Heart left ventricle (tissue), 13 donors: ENCODE measurements at regions not wholly inside any gene's neighbourhood (a gene's known extent, or its start where the extent isn't known, plus 50 kb on each side); places are given as distances from the start of the nearest gene placed in this dataset.

Experiments
- POLR2A ChIP-seq, 2 donors: fragments of 450-650 bp; IDR thresholded peaks; one replicate each; pipeline ENCODE4 v1.6.1; 2017; ENCODE audit warnings: antibody characterized with exemption in 2 of 2, mild to moderate bottlenecking in 2 of 2, moderate library complexity in 2 of 2
- TF ChIP-seq, protein P1 (sequence below), 12 donors: fragments of 200-600 bp; sonication (generic) in 4 of 12; IDR thresholded peaks; one replicate each; pipeline versions ENCODE4 v1.5.0 to v1.8.0; 2018 to 2022; ENCODE audit warnings: antibody characterized with exemption in 12 of 12, mild to moderate bottlenecking in 5 of 12
- donor health status: ischemic (EF 13 %, LVEDD 7.1; RV severe dilation, severe dysfunction).
- donor health status: DM: no; HTN: yes; CAD: no.
- donor health status: DM: no; HTN: no; CAD: no.
- donor health status: ischemic (EF 25% LVEDD 6.9; RV normal size, moderate dysfunction).
- donor health status: ischemic (EF 25% LVEDD 5.7; RV mildly dilated, moderate dysfunction).
- donor health status: ischemic (EF 35%, LVEDD 5.7; RV mildly dilated, moderate dysfunction).
- donor health status: nonischemic (EF 11% LVEDD 7.7; RV severe dilation, severe dysfunction).
- donor health status: DM: yes; HTN: yes; CAD: no.
- donor health status: PGD.
- donor health status: ischemic (EF 29% LVEDD 5.4; RV normal size, mild dysfunction).
- donor health status: nonischemic (EF 23%, LVEDD 6.1; RV moderate dilation, normal function).

DNA sequence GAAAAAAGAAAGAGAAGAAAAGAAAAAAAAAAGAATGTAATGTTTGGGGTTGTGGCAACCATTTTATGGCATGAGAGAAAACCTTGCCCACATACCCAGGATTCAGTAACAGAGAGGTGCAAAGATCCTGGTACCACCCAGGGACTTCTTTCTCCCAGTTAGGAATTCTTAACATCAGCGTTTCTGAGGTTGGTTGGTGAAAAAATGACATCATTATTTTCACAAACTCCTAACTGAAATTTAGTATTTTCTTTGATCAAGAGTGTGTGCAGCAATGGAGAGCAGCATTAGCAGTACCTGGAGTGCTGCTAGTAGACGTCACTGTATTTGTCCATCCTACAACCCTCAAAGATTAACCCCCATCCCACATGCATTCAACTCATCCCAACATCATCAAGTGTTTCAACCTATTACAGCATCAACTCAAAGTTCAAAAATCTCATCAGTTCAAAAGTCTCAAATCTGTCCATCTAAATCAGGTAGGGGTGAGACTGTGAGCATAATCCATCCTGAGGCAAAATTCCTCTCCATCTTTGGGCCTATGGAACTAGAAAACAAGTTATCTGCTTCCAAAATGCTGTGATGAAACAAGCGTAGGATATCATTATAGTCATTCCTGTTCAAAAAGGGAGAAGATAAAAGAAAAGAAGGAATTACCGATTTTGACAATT is 60.1 kb upstream of the MSX2 start:
- TF ChIP-seq, protein P1, sequence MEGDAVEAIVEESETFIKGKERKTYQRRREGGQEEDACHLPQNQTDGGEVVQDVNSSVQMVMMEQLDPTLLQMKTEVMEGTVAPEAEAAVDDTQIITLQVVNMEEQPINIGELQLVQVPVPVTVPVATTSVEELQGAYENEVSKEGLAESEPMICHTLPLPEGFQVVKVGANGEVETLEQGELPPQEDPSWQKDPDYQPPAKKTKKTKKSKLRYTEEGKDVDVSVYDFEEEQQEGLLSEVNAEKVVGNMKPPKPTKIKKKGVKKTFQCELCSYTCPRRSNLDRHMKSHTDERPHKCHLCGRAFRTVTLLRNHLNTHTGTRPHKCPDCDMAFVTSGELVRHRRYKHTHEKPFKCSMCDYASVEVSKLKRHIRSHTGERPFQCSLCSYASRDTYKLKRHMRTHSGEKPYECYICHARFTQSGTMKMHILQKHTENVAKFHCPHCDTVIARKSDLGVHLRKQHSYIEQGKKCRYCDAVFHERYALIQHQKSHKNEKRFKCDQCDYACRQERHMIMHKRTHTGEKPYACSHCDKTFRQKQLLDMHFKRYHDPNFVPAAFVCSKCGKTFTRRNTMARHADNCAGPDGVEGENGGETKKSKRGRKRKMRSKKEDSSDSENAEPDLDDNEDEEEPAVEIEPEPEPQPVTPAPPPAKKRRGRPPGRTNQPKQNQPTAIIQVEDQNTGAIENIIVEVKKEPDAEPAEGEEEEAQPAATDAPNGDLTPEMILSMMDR (IDR thresholded peaks at IDR 0.05): no peak
- no peak for TF ChIP-seq POLR2A (IDR thresholded peaks at IDR 0.05)
